ENCODE measurements at regions not wholly inside any gene's neighbourhood (a gene's known extent, or its start where the extent isn't known, plus 50 kb on each side); places are given as distances from the start of the nearest gene placed in this dataset.

DNA sequence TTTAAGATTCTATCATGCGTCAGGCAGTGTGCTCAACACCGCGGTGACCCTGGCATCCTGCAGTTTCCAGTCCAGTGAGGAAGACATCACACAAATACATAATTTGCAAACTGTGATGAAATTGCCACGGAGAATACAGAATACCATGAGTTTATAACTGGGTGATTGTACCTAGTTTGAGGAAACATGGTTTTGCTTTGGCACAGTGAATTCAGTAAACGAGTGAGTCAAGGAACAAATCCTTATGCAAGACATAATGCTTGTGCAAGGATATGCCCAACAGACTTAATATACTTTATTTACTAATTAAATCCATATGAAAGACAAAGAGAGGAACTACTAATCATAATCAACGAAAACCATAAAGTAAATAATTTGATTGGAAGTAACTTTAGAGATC, 311.8 kb upstream of the TMTC1 start:
- no peaks in the 10 kb centered on the region for H3K4me1 Mint-ChIP-seq
- intact Hi-C loops (cut with micrococcal nuclease), result no loop called here
- Histone ChIP-seq H3K27ac (ENCODE audit: low read length in 2 of 2) (no peak overlapping the region), H3K9me3 (ENCODE audit: control extremely low read depth in 1 of 3, control insufficient read depth in 2 of 3, insufficient read depth in 1 of 3, low read length in 2 of 3) (no peaks in the 10 kb centered on the region), H3K36me3 (replicated peaks in 1 of 2; ENCODE audit: control extremely low read depth in 1 of 2, control insufficient read depth in 1 of 2, extremely low read depth in 1 of 2, insufficient read depth in 2 of 2, low read length in 1 of 2) (no peaks in the 10 kb centered on the region), H3K9ac (ENCODE audit: low read length) (no peak overlapping the region), H3K4me1 (ENCODE audit: control insufficient read depth in 2 of 2, insufficient read depth in 2 of 2, low read length in 2 of 2) (no peaks in the 10 kb centered on the region), H4K20me1 (ENCODE audit: control insufficient read depth, insufficient read depth, low read length, poor library complexity, severe bottlenecking) (no peaks in the 10 kb centered on the region), H2AFZ (ENCODE audit: insufficient read depth, low read depth, low read length, poor library complexity, severe bottlenecking) (no peak overlapping the region), H3K27me3 (replicated peaks in 1 of 4; ENCODE audit: control extremely low read depth in 1 of 4, control insufficient read depth in 3 of 4, insufficient read depth in 4 of 4, low read length in 3 of 4) (no peaks in the 10 kb centered on the region), H3K79me2 (ENCODE audit: control insufficient read depth, insufficient read depth, low read length) (no peaks in the 10 kb centered on the region), H3K4me2 (replicated peaks; ENCODE audit: low read depth, low read length, poor library complexity, severe bottlenecking) (no peak overlapping the region), H3K4me3 (ENCODE audit: control extremely low read depth in 1 of 5, extremely low read depth in 1 of 5, insufficient read depth in 1 of 5, low read depth in 2 of 5, low read length in 4 of 5) (no peak overlapping the region)
- no peak overlapping the region for H3K4me3 Mint-ChIP-seq
- 90% methylated on average over 2 of the region's 6 CpGs for WGBS (ENCODE audit: insufficient coverage)
- H3K27me3 Mint-ChIP-seq, result no peaks in the 10 kb centered on the region
- DNase-seq (no peak), ATAC-seq (ENCODE audit: low read depth) (no peak)
- no peak for TF ChIP-seq EZH2 (IDR thresholded peaks at IDR 0.05; ENCODE audit: borderline replicate concordance, insufficient read depth, low read depth, low read length, poor library complexity, severe bottlenecking)
- no peak for TF ChIP-seq CTCF (IDR thresholded peaks at IDR 0.05)
- H3K9me3 Mint-ChIP-seq (ENCODE audit: insufficient read depth), result no peaks in the 10 kb centered on the region
- POLR2A ChIA-PET, result no interaction called here
- CTCF ChIA-PET, result no interaction called here
- H3K27ac Mint-ChIP-seq, result no peak overlapping the region

GRCh38 chr12:30092983-30093617, 309.4 kb upstream of the TMTC1 start:
- Histone ChIP-seq H4K20me1 (ENCODE audit: control insufficient read depth, insufficient read depth, low read length, poor library complexity, severe bottlenecking) (no peaks in the 10 kb centered on the region), H3K27ac (ENCODE audit: low read length in 2 of 2) (no peak overlapping the region), H3K36me3 (replicated peaks in 1 of 2; ENCODE audit: control extremely low read depth in 1 of 2, control insufficient read depth in 1 of 2, extremely low read depth in 1 of 2, insufficient read depth in 2 of 2, low read length in 1 of 2) (no peaks in the 10 kb centered on the region), H3K4me2 (replicated peaks; ENCODE audit: low read depth, low read length, poor library complexity, severe bottlenecking) (no peak overlapping the region), H2AFZ (ENCODE audit: insufficient read depth, low read depth, low read length, poor library complexity, severe bottlenecking) (no peak overlapping the region), H3K4me1 (ENCODE audit: control insufficient read depth in 2 of 2, insufficient read depth in 2 of 2, low read length in 2 of 2) (no peaks in the 10 kb centered on the region), H3K4me3 (ENCODE audit: control extremely low read depth in 1 of 5, extremely low read depth in 1 of 5, insufficient read depth in 1 of 5, low read depth in 2 of 5, low read length in 4 of 5) (no peak overlapping the region), H3K9ac (ENCODE audit: low read length) (no peak overlapping the region), H3K27me3 (replicated peaks in 1 of 4; ENCODE audit: control extremely low read depth in 1 of 4, control insufficient read depth in 3 of 4, insufficient read depth in 4 of 4, low read length in 3 of 4) (no peaks in the 10 kb centered on the region), H3K9me3 (ENCODE audit: control extremely low read depth in 1 of 3, control insufficient read depth in 2 of 3, insufficient read depth in 1 of 3, low read length in 2 of 3) (no peaks in the 10 kb centered on the region), H3K79me2 (ENCODE audit: control insufficient read depth, insufficient read depth, low read length) (no peaks in the 10 kb centered on the region)
- H3K27me3 Mint-ChIP-seq, result no peaks in the 10 kb centered on the region
- POLR2A ChIA-PET, result no interaction called here
- intact Hi-C loops (cut with micrococcal nuclease), result no loop called here
- no peak overlapping the region for H3K27ac Mint-ChIP-seq
- CTCF ChIA-PET, result no interaction called here
- H3K9me3 Mint-ChIP-seq (ENCODE audit: insufficient read depth), result no peaks in the 10 kb centered on the region
- TF ChIP-seq CTCF (IDR thresholded peaks at IDR 0.05) (no peak), EZH2 (IDR thresholded peaks at IDR 0.05; ENCODE audit: borderline replicate concordance, insufficient read depth, low read depth, low read length, poor library complexity, severe bottlenecking) (no peak)
- no peak for ATAC-seq (ENCODE audit: low read depth)
- whole genome bisulfite sequencing (ENCODE audit: insufficient coverage), result 60% methylated on average over 2 of the region's 4 CpGs
- no peak for DNase-seq
- no peak overlapping the region for H3K4me3 Mint-ChIP-seq
- H3K4me1 Mint-ChIP-seq, result no peaks in the 10 kb centered on the region
